ENCODE measurements at regions not wholly inside any gene's neighbourhood (a gene's known extent, or its start where the extent isn't known, plus 50 kb on each side); places are given as distances from the start of the nearest gene placed in this dataset.

GRCh38 chr12:131445795-131446194, 265.1 kb upstream of the SFSWAP start:
- no peak for TF ChIP-seq POLR2A (IDR thresholded peaks at IDR 0.05)
- TF ChIP-seq CTCF (IDR thresholded peaks at IDR 0.05), result no peak
- TF ChIP-seq POLR2AphosphoS5 (IDR thresholded peaks at IDR 0.05), result no peak
- no peak for TF ChIP-seq EP300 (IDR thresholded peaks at IDR 0.05)

Data from suprapubic skin (tissue), 4 donors.